ENCODE measurements at regions not wholly inside any gene's neighbourhood (a gene's known extent, or its start where the extent isn't known, plus 50 kb on each side); places are given as distances from the start of the nearest gene placed in this dataset.

DNA sequence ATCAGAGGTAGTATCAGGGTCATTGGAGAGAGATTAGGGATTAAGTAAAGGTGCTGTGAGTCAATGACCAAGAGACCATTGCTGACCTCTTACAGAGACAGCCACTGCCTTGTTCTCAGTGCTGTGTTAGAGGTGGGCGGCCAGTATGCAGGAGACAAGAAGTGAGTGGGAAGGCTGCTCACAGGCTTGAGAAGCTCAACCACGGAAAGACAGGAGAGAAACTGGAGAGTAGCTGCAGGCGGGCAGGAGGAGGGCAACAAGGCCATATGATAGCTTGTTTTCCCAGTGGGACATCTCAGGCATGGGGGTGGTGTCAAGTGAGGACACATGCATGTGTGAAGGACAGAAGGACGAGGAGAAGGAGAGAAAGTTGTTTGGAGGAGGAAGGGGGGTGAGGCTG, 237.3 kb downstream of the PDCD6IP start:
- TF ChIP-seq, protein P1, sequence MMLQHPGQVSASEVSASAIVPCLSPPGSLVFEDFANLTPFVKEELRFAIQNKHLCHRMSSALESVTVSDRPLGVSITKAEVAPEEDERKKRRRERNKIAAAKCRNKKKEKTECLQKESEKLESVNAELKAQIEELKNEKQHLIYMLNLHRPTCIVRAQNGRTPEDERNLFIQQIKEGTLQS (CRISPR knock-in tag; conservative IDR thresholded peaks at IDR 0.05): no peak
- TF ChIP-seq, protein P2, sequence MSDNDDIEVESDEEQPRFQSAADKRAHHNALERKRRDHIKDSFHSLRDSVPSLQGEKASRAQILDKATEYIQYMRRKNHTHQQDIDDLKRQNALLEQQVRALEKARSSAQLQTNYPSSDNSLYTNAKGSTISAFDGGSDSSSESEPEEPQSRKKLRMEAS (CRISPR knock-in tag; IDR thresholded peaks at IDR 0.05): no peak
- TF ChIP-seq, protein P3, sequence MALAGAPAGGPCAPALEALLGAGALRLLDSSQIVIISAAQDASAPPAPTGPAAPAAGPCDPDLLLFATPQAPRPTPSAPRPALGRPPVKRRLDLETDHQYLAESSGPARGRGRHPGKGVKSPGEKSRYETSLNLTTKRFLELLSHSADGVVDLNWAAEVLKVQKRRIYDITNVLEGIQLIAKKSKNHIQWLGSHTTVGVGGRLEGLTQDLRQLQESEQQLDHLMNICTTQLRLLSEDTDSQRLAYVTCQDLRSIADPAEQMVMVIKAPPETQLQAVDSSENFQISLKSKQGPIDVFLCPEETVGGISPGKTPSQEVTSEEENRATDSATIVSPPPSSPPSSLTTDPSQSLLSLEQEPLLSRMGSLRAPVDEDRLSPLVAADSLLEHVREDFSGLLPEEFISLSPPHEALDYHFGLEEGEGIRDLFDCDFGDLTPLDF (CRISPR knock-in tag; IDR thresholded peaks at IDR 0.05): no peak
- TF ChIP-seq, protein P4, sequence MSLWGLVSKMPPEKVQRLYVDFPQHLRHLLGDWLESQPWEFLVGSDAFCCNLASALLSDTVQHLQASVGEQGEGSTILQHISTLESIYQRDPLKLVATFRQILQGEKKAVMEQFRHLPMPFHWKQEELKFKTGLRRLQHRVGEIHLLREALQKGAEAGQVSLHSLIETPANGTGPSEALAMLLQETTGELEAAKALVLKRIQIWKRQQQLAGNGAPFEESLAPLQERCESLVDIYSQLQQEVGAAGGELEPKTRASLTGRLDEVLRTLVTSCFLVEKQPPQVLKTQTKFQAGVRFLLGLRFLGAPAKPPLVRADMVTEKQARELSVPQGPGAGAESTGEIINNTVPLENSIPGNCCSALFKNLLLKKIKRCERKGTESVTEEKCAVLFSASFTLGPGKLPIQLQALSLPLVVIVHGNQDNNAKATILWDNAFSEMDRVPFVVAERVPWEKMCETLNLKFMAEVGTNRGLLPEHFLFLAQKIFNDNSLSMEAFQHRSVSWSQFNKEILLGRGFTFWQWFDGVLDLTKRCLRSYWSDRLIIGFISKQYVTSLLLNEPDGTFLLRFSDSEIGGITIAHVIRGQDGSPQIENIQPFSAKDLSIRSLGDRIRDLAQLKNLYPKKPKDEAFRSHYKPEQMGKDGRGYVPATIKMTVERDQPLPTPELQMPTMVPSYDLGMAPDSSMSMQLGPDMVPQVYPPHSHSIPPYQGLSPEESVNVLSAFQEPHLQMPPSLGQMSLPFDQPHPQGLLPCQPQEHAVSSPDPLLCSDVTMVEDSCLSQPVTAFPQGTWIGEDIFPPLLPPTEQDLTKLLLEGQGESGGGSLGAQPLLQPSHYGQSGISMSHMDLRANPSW (CRISPR knock-in tag; conservative IDR thresholded peaks at IDR 0.05; ENCODE audit: low read depth): no peak
- TF ChIP-seq TP53 (CRISPR knock-in tag; IDR thresholded peaks at IDR 0.05) (no peak), CREM (CRISPR knock-in tag; IDR thresholded peaks at IDR 0.05) (no peak), ESRRA (CRISPR knock-in tag; IDR thresholded peaks at IDR 0.05; ENCODE audit: borderline replicate concordance) (no peak)
- TF ChIP-seq, protein P5, sequence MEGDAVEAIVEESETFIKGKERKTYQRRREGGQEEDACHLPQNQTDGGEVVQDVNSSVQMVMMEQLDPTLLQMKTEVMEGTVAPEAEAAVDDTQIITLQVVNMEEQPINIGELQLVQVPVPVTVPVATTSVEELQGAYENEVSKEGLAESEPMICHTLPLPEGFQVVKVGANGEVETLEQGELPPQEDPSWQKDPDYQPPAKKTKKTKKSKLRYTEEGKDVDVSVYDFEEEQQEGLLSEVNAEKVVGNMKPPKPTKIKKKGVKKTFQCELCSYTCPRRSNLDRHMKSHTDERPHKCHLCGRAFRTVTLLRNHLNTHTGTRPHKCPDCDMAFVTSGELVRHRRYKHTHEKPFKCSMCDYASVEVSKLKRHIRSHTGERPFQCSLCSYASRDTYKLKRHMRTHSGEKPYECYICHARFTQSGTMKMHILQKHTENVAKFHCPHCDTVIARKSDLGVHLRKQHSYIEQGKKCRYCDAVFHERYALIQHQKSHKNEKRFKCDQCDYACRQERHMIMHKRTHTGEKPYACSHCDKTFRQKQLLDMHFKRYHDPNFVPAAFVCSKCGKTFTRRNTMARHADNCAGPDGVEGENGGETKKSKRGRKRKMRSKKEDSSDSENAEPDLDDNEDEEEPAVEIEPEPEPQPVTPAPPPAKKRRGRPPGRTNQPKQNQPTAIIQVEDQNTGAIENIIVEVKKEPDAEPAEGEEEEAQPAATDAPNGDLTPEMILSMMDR (IDR thresholded peaks at IDR 0.05): no peak

All from WTC11 (cell line).